ENCODE measurements at regions not wholly inside any gene's neighbourhood (a gene's known extent, or its start where the extent isn't known, plus 50 kb on each side); places are given as distances from the start of the nearest gene placed in this dataset.

DNA sequence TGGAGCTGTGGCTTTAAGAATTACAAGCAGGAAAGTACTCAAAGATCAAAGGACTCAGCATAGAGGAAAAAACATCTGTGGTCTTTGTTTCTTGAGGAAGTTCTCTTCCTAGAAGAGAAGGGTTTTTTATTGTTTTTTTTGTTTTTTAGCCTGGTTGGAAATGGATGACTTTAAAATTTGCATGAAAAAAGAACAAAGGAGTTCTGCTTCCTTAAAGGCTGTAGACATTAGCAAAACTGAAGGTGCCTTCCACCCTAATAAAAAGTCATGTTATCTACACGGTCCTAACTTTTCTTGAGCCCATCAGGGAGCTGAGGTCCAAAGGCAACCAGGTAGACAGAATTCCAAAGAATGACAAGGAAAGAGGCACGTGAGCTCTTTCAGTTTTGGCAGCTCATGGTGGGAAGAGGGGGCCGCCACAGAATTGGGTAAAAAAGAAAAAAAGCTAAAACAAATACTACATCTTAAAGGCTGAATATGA, 356.6 kb downstream of the SH2D4B start:
- Histone ChIP-seq H3K79me2 (ENCODE audit: control insufficient read depth, insufficient read depth, low read length) (no peaks in the 10 kb centered on the region), H3K9me3 (replicated peaks; ENCODE audit: control insufficient read depth, insufficient read depth, low read length) (no peaks in the 10 kb centered on the region), H3K4me3 (no peak overlapping the region), H3K4me2 (ENCODE audit: control insufficient read depth, insufficient read depth) (no peak overlapping the region), H3K27ac (ENCODE audit: control insufficient read depth, insufficient read depth) (no peak overlapping the region), H2AFZ (ENCODE audit: control insufficient read depth, low read depth, low read length) (no peak overlapping the region), H4K20me1 (ENCODE audit: control insufficient read depth, insufficient read depth) (no peaks in the 10 kb centered on the region), H3K4me1 (ENCODE audit: control insufficient read depth, insufficient read depth, low read length) (no peaks in the 10 kb centered on the region), H3K27me3 (replicated peaks in 1 of 2; ENCODE audit: control insufficient read depth in 2 of 2, insufficient read depth in 2 of 2, low read length in 1 of 2) (no peaks in the 10 kb centered on the region), H3K9ac (ENCODE audit: control insufficient read depth, insufficient read depth, low read length) (no peak overlapping the region), H3K36me3 (ENCODE audit: control insufficient read depth in 2 of 2, insufficient read depth in 2 of 2, low read length in 1 of 2) (no peaks in the 10 kb centered on the region)
- intact Hi-C loops (cut with micrococcal nuclease; ENCODE audit: unreplicated experiment) = no loop called here
- SMC1A ChIA-PET (ENCODE audit: uncharacterized antibody, unreplicated experiment) = interaction anchor here (0.6 to 1.1 kb wide), 2 partner anchors 13 to 308 kb away, joined by 3 to 4 read pairs; no protein-coding TSS in a partner anchor
- TF ChIP-seq RB1 (IDR thresholded peaks at IDR 0.05; ENCODE audit: borderline replicate concordance) (no peak), STAT1 (conservative IDR thresholded peaks at IDR 0.05) (no peak), SP1 (IDR thresholded peaks at IDR 0.05; ENCODE audit: low read depth, low read length) (no peak), IKZF2 (IDR thresholded peaks at IDR 0.05) (no peak), USF1 (IDR thresholded peaks at IDR 0.05; ENCODE audit: borderline replicate concordance, extremely low read length, insufficient read depth, low read depth, low read length) (no peak), CBX3 (IDR thresholded peaks at IDR 0.05; ENCODE audit: borderline replicate concordance, low read depth) (no peak), POLR2AphosphoS5 (IDR thresholded peaks at IDR 0.05; ENCODE audit: low read length) (no peak), NFYA (IDR thresholded peaks at IDR 0.05; ENCODE audit: borderline replicate concordance, low read depth, low read length) (no peak), SMARCA5 (IDR thresholded peaks at IDR 0.05) (no peak), ZNF207 (IDR thresholded peaks at IDR 0.05; ENCODE audit: borderline replicate concordance) (no peak), RUNX3 (IDR thresholded peaks at IDR 0.05; ENCODE audit: low read length) (no peak), POU2F2 (IDR thresholded peaks at IDR 0.05; ENCODE audit: borderline replicate concordance, low read depth, low read length) (no peak)
- TF ChIP-seq, protein P1, sequence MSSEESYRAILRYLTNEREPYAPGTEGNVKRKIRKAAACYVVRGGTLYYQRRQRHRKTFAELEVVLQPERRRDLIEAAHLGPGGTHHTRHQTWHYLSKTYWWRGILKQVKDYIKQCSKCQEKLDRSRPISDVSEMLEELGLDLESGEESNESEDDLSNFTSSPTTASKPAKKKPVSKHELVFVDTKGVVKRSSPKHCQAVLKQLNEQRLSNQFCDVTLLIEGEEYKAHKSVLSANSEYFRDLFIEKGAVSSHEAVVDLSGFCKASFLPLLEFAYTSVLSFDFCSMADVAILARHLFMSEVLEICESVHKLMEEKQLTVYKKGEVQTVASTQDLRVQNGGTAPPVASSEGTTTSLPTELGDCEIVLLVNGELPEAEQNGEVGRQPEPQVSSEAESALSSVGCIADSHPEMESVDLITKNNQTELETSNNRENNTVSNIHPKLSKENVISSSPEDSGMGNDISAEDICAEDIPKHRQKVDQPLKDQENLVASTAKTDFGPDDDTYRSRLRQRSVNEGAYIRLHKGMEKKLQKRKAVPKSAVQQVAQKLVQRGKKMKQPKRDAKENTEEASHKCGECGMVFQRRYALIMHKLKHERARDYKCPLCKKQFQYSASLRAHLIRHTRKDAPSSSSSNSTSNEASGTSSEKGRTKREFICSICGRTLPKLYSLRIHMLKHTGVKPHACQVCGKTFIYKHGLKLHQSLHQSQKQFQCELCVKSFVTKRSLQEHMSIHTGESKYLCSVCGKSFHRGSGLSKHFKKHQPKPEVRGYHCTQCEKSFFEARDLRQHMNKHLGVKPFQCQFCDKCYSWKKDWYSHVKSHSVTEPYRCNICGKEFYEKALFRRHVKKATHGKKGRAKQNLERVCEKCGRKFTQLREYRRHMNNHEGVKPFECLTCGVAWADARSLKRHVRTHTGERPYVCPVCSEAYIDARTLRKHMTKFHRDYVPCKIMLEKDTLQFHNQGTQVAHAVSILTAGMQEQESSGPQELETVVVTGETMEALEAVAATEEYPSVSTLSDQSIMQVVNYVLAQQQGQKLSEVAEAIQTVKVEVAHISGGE (CRISPR knock-in tag; IDR thresholded peaks at IDR 0.05) = no peak
- in situ Hi-C loops (cut with MboI) = no loop called here
- DNase-seq (ENCODE audit: low read depth, low spot score) = no peak
- WGBS (ENCODE audit: insufficient coverage, insufficient replicate concordance, low lambda C conversion rate, missing lambda C conversion rate) = 3% methylated on average over 3 of the region's 3 CpGs
- no peak for ATAC-seq
- POLR2A ChIA-PET = no interaction called here
- RAD21 ChIA-PET (ENCODE audit: unreplicated experiment) = no interaction called here
- CTCF ChIA-PET = interaction anchor here (1.1 kb wide), 1 partner anchor 26 kb away, joined by 3 read pairs; no protein-coding TSS in a partner anchor
- BruUV-seq (replicated peaks) = no TSS peak
- no peak for FAIRE-seq
